Motor neuron (in vitro differentiated cells): ENCODE measurements at regions not wholly inside any gene's neighbourhood (a gene's known extent, or its start where the extent isn't known, plus 50 kb on each side); places are given as distances from the start of the nearest gene placed in this dataset.
"Not testable (repeated sequence)": the region's sequence is repeated elsewhere in the genome, so short reads cannot be mapped to it uniquely, and the experiment has no call there.

ENCODE experiments used
- ATAC-seq, 8 experiments: fragments of 200-7000 bp; cut with Tn5 transposase; replicated peaks in 6 of 8; 2 replicates each; pipeline ENCODE4 v1.8.0; 2021; ENCODE audit warnings: mild to moderate bottlenecking in 8 of 8, moderate library complexity in 8 of 8
- H3K27ac ChIP-seq, 2 donors: fragments of 250-450 bp; sonication (Bioruptor Pico); 2 replicates each; pipeline ENCODE4 v1.9.0; 2021; ENCODE audit warnings: antibody characterized with exemption in 2 of 2, mild to moderate bottlenecking in 2 of 2, moderate library complexity in 1 of 2
- H3K4me1 ChIP-seq, 2 donors: fragments of 250-450 bp; sonication (Bioruptor Pico); replicated peaks in 1 of 2; 2 replicates each; pipeline ENCODE4 v1.6.1; 2021; ENCODE audit warnings: antibody characterized with exemption in 2 of 2, mild to moderate bottlenecking in 2 of 2, moderate library complexity in 1 of 2
- H3K4me3 ChIP-seq, 5 donors: fragments of 250-450 bp; sonication (Bioruptor Pico); 2 replicates each; pipeline ENCODE4 v1.9.0; 2021; ENCODE audit warnings: antibody characterized with exemption in 5 of 5, mild to moderate bottlenecking in 5 of 5, moderate library complexity in 4 of 5
- WGBS, 10 experiments: fragments of 450-650 bp; shearing (Covaris generic); methylation state at CpG; one replicate each; pipeline ENCODE4 v1.0.0; 2022; 5-methylcytosine and 5-hydroxymethylcytosine counted together
- in situ Hi-C, 9 experiments: fragments of 400-800 bp; cut with MboI; loops; one replicate each; pipeline ENCODE4 v1.15.0; 2021; ENCODE audit warnings: low sequenced_read_pairs in 9 of 9, low pct_unique_long_range_greater_than_20kb in 2 of 9; ENCODE audit not compliant: unreplicated experiment in 9 of 9

- ATAC-seq = no peak
- no peak overlapping the region for H3K4me3 ChIP-seq
Observed at GRCh38 chr7:55261386-55261770, 103.8 kb upstream of the LANCL2 start.

GRCh38 chr7:55265328-55265727, 99.8 kb upstream of the LANCL2 start:
- H3K4me3 ChIP-seq, H3K27ac ChIP-seq, H3K4me1 ChIP-seq, ATAC-seq: not testable (repeated sequence)
- 40 to 94% (median 85%) methylated on average over 1 to 8 of the region's 8 CpGs; no CpG with 5 or more reads in 1 of the 10 experiments for WGBS, 10 experiments
- in situ Hi-C loops = loop anchor here in 4 of 9 experiments (10.0 to 25.0 kb wide), 4 partner anchors 228 to 491 kb away; no protein-coding TSS in a partner anchor

More at GRCh38 chr7:55261386-55261770, 103.8 kb upstream of the LANCL2 start:
- Histone ChIP-seq H3K4me1 (no peaks in the 10 kb centered on the region), H3K27ac (no peak overlapping the region)
- in situ Hi-C loops = loop anchor here in 4 of 9 experiments (10.0 to 25.0 kb wide), 4 partner anchors 224 to 487 kb away; no protein-coding TSS in a partner anchor
- 20% methylated on average over 1 of the region's 1 CpG; no CpG with 5 or more reads in 9 of the 10 experiments for WGBS, 10 experiments

- 51 to 90% (median 76%) methylated on average over 3 to 8 of the region's 8 CpGs; no CpG with 5 or more reads in 1 of the 10 experiments for WGBS, 10 experiments
Observed at GRCh38 chr7:55265836-55266642, 99.1 kb upstream of the LANCL2 start.

GRCh38 chr7:55271069-55271626, 94.0 kb upstream of the LANCL2 start:
- Histone ChIP-seq H3K27ac (no peak overlapping the region), H3K4me3 (no peak overlapping the region), H3K4me1 (peaks cover 3 to 13% of the 10 kb centered on the region in 2 donors)
- WGBS, 10 experiments = 0 to 83% (median 50%) methylated on average over 1 to 6 of the region's 8 CpGs; no CpG with 5 or more reads in 3 of the 10 experiments
- in situ Hi-C loops = loop anchor here in 4 of 9 experiments (10.0 to 25.0 kb wide), 4 partner anchors 144 to 316 kb away; no protein-coding TSS in a partner anchor
- ATAC-seq = peak in 2 of 8 experiments; percentile 74 to 76

More at GRCh38 chr7:55265836-55266642, 99.1 kb upstream of the LANCL2 start:
- Histone ChIP-seq H3K27ac (no peak overlapping the region), H3K4me3 (no peak overlapping the region), H3K4me1 (no peaks in the 10 kb centered on the region)
- no peak for ATAC-seq
- in situ Hi-C loops = loop anchor here in 4 of 9 experiments (10.0 to 25.0 kb wide), 4 partner anchors 229 to 491 kb away; no protein-coding TSS in a partner anchor

GRCh38 chr7:55271661-55272060, 93.5 kb upstream of the LANCL2 start:
- no peak overlapping the region for H3K4me3 ChIP-seq
- 30 to 100% (median 80%) methylated on average over 1 to 6 of the region's 7 CpGs; no CpG with 5 or more reads in 3 of the 10 experiments for WGBS, 10 experiments
- H3K27ac ChIP-seq = no peak overlapping the region
- peak in 1 of 8 experiments; percentile 26 for ATAC-seq
- peaks cover 3 to 15% of the 10 kb centered on the region in 2 donors for H3K4me1 ChIP-seq
- in situ Hi-C loops = loop anchor here in 4 of 9 experiments (10.0 to 25.0 kb wide), 4 partner anchors 143 to 316 kb away; no protein-coding TSS in a partner anchor

- Histone ChIP-seq H3K4me1 (peaks cover 3 to 18% of the 10 kb centered on the region in 2 donors), H3K4me3 (no peak overlapping the region), H3K27ac (no peak overlapping the region)
- in situ Hi-C loops = loop anchor here in 4 of 9 experiments (10.0 to 25.0 kb wide), 4 partner anchors 142 to 315 kb away; no protein-coding TSS in a partner anchor
- ATAC-seq = no peak
- WGBS, 10 experiments = 0 to 83% (median 64%) methylated on average over 1 to 4 of the region's 4 CpGs; no CpG with 5 or more reads in 4 of the 10 experiments
Observed at GRCh38 chr7:55272328-55272727, 92.8 kb upstream of the LANCL2 start.

- in situ Hi-C loops = loop anchor here in 4 of 9 experiments (10.0 to 25.0 kb wide), 4 partner anchors 141 to 314 kb away; no protein-coding TSS in a partner anchor
- 20 to 100% (median 73%) methylated on average over 1 to 9 of the region's 14 CpGs; no CpG with 5 or more reads in 3 of the 10 experiments for WGBS, 10 experiments
- Histone ChIP-seq H3K4me1 (peaks cover 3 to 18% of the 10 kb centered on the region in 2 donors), H3K4me3 (no peak overlapping the region), H3K27ac (peak overlapping the region in 1 of 2 donors; percentile 53)
- no peak for ATAC-seq
Observed at GRCh38 chr7:55273186-55273980, 91.8 kb upstream of the LANCL2 start.

- 20 to 100% (median 78%) methylated on average over 1 to 5 of the region's 6 CpGs; no CpG with 5 or more reads in 5 of the 10 experiments for WGBS, 10 experiments
Observed at GRCh38 chr7:55274156-55274555, 91.0 kb upstream of the LANCL2 start.

GRCh38 chr7:55275291-55276200, 89.6 kb upstream of the LANCL2 start:
- no peak overlapping the region for H3K4me3 ChIP-seq
- WGBS, 10 experiments = 38 to 100% (median 81%) methylated on average over 2 to 5 of the region's 9 CpGs; no CpG with 5 or more reads in 4 of the 10 experiments
- H3K4me1 ChIP-seq = peaks cover 6 to 18% of the 10 kb centered on the region in 2 donors
- in situ Hi-C loops = loop anchor here in 7 of 9 experiments (10.0 to 25.0 kb wide), 5 partner anchors 137 to 312 kb away; partner anchors contain the start of gene VOPP1 (in 1 of the 7)
- ATAC-seq = no peak
- no peak overlapping the region for H3K27ac ChIP-seq

More at GRCh38 chr7:55274156-55274555, 91.0 kb upstream of the LANCL2 start:
- in situ Hi-C loops = loop anchor here in 4 of 9 experiments (10.0 to 25.0 kb wide), 4 partner anchors 141 to 313 kb away; no protein-coding TSS in a partner anchor
- ATAC-seq = peak in 1 of 8 experiments; percentile 18
- H3K4me1 ChIP-seq = peaks cover 3 to 18% of the 10 kb centered on the region in 2 donors
- H3K27ac ChIP-seq = no peak overlapping the region
- no peak overlapping the region for H3K4me3 ChIP-seq

GRCh38 chr7:55276572-55277295, 88.4 kb upstream of the LANCL2 start:
- peaks cover 6 to 18% of the 10 kb centered on the region in 2 donors for H3K4me1 ChIP-seq
- in situ Hi-C loops = loop anchor here in 7 of 9 experiments (10.0 to 25.0 kb wide), 5 partner anchors 136 to 311 kb away; partner anchors contain the start of gene VOPP1 (in 1 of the 7)
- peak overlapping the region in 1 of 2 donors; percentile 54 for H3K27ac ChIP-seq
- no peak overlapping the region for H3K4me3 ChIP-seq
- WGBS, 10 experiments = 51 to 100% (median 75%) methylated on average over 1 to 8 of the region's 9 CpGs
- peak in 2 of 8 experiments; percentile 60 to 70 for ATAC-seq
